A549 (cell line): ENCODE measurements at regions not wholly inside any gene's neighbourhood (a gene's known extent, or its start where the extent isn't known, plus 50 kb on each side); places are given as distances from the start of the nearest gene placed in this dataset.

Experiments
- ATAC-seq, 2 experiments: fragments of 200-7000 bp in 1 of 2; fragments of >200 bp in 1 of 2; cut with Nextera tagmentation in 1 of 2; cut with Tn5 transposase in 1 of 2; 3 replicates each; pipeline versions ENCODE4 v1.8.0 to v1.9.1; 2018 to 2020; ENCODE audit warnings: mild to moderate bottlenecking in 1 of 2, moderate library complexity in 1 of 2
- CTCF ChIA-PET: fragments of 300-600 bp; sonication (Branson Sonifier 250); formaldehyde crosslinking; extraction: SDS; loops from one replicate; lab custom pipeline; 2021; ENCODE audit warnings: antibody characterized with exemption, inconsistent platforms; lab: Yijun Ruan, JAX
- POLR2A ChIA-PET: fragments of 350-600 bp; formaldehyde crosslinking; extraction: SDS; loops from one replicate; lab custom pipeline; 2021; ENCODE audit warnings: antibody characterized with exemption, inconsistent platforms; lab: Yijun Ruan, JAX
- DNase-seq, 2 experiments: peaks; one replicate each; pipeline versions ENCODE4 v3.0.0 to v3.0.0-alpha.2; 2011 to 2016; ENCODE audit warnings: low read depth in 1 of 2, low spot score in 1 of 2
- FAIRE-seq: peaks from 2 replicates; lab custom pipeline; 2011; peaks lifted over from hg19 to GRCh38; lab: Jason Lieb, UNC
- H3K27ac ChIP-seq, 2 experiments: fragments of >200 bp; sonication (Bioruptor Twin); formaldehyde crosslinking; 3 replicates each; pipeline ENCODE4 v1.5.1; 2016 to 2017
- H3K4me1 ChIP-seq: fragments of >200 bp; sonication (Bioruptor Twin); formaldehyde crosslinking; 3 replicates; pipeline ENCODE4 v1.6.1; 2016
- H3K4me2 ChIP-seq: fragments of >200 bp; sonication (Bioruptor Twin); formaldehyde crosslinking; 3 replicates; pipeline ENCODE4 v1.6.1; 2016
- H3K4me3 ChIP-seq: fragments of >200 bp; sonication (Bioruptor Twin); formaldehyde crosslinking; 3 replicates; pipeline ENCODE4 v1.5.1; 2016
- H3K9me3 ChIP-seq: fragments of >200 bp; sonication (Bioruptor Twin); formaldehyde crosslinking; 3 replicates; pipeline ENCODE4 v1.6.1; 2016
- ATOH8 ChIP-seq: fragments of 250-450 bp; sonication (Bioruptor Pico); IDR thresholded peaks from 2 replicates; pipeline ENCODE4 v1.5.0; 2020; ENCODE audit warnings: low read depth, mild to moderate bottlenecking, moderate library complexity
- CBX2 ChIP-seq: fragments of 200-600 bp; sonication (generic); IDR thresholded peaks from 2 replicates; pipeline ENCODE4 v1.6.1; 2016; ENCODE audit warnings: low read depth, mild to moderate bottlenecking, borderline replicate concordance
- CHD4 ChIP-seq: fragments of 200-600 bp; sonication (generic); IDR thresholded peaks from 2 replicates; pipeline ENCODE4 v1.6.1; 2016; ENCODE audit warnings: antibody characterized with exemption, mild to moderate bottlenecking, borderline replicate concordance
- ESRRA ChIP-seq: fragments of 150-350 bp; IDR thresholded peaks from 2 replicates; pipeline ENCODE4 v1.6.1; 2014; ENCODE audit warnings: mild to moderate bottlenecking, low read length, borderline replicate concordance
- FOSB ChIP-seq: fragments of 250-450 bp; sonication (Bioruptor Pico); IDR thresholded peaks from 2 replicates; pipeline ENCODE4 v1.5.0; 2020; ENCODE audit warnings: mild to moderate bottlenecking, moderate library complexity
- HDAC2 ChIP-seq: fragments of 200-600 bp; sonication (generic); IDR thresholded peaks from 2 replicates; pipeline ENCODE4 v1.6.1; 2016
- HOXA7 ChIP-seq: fragments of 250-450 bp; sonication (Bioruptor Pico); IDR thresholded peaks from 2 replicates; pipeline ENCODE4 v1.5.0; 2020; ENCODE audit warnings: mild to moderate bottlenecking, moderate library complexity
- HOXB13 ChIP-seq: fragments of 250-450 bp; sonication (Bioruptor Pico); IDR thresholded peaks from 2 replicates; pipeline ENCODE4 v1.5.0; 2020; ENCODE audit warnings: low read depth, mild to moderate bottlenecking, moderate library complexity
- HOXB5 ChIP-seq: fragments of 250-450 bp; sonication (Bioruptor Pico); IDR thresholded peaks from 2 replicates; pipeline ENCODE4 v1.5.0; 2020; ENCODE audit warnings: mild to moderate bottlenecking, moderate library complexity
- JUN ChIP-seq, 2 experiments: fragments of >200 bp; sonication (Bioruptor Twin); formaldehyde crosslinking; IDR thresholded peaks; 2 replicates in 1 of 2; 3 replicates in 1 of 2; pipeline ENCODE4 v1.6.1; 2016 to 2017
- JUNB ChIP-seq: fragments of >200 bp; sonication (Bioruptor Twin); formaldehyde crosslinking; IDR thresholded peaks from 2 replicates; pipeline ENCODE4 v1.6.1; 2016
- MAZ ChIP-seq: fragments of 150-350 bp; IDR thresholded peaks from 2 replicates; pipeline ENCODE4 v1.6.1; 2014; ENCODE audit warnings: antibody characterized with exemption, low read depth, low read length, borderline replicate concordance
- NFE2L2 ChIP-seq: fragments of 150-350 bp; conservative IDR thresholded peaks from 2 replicates; pipeline ENCODE4 v1.6.1; 2014; ENCODE audit warnings: low read length
- PHF8 ChIP-seq: fragments of 200-600 bp; sonication (generic); IDR thresholded peaks from 2 replicates; pipeline ENCODE4 v1.6.1; 2016; ENCODE audit warnings: low read depth, mild to moderate bottlenecking, antibody characterized with exemption, moderate library complexity, borderline replicate concordance
- POLR2AphosphoS2 ChIP-seq: conservative IDR thresholded peaks from 2 replicates; pipeline ENCODE4 v1.6.1; 2012; ENCODE audit warnings: low read length, improper control_type of control experiment, inconsistent platforms
- REST ChIP-seq: fragments of 200-600 bp; sonication (generic); IDR thresholded peaks from 2 replicates; pipeline ENCODE4 v1.6.1; 2016; ENCODE audit warnings: antibody characterized with exemption, mild to moderate bottlenecking, moderate library complexity
- RNF2 ChIP-seq: fragments of 200-600 bp; sonication (generic); IDR thresholded peaks from 2 replicates; pipeline ENCODE4 v1.6.1; 2016; ENCODE audit warnings: low read depth, mild to moderate bottlenecking, antibody characterized with exemption, moderate library complexity, borderline replicate concordance
- TP53 ChIP-seq: fragments of 250-450 bp; sonication (Bioruptor Pico); IDR thresholded peaks from 2 replicates; pipeline ENCODE4 v1.5.0; 2021; ENCODE audit warnings: mild to moderate bottlenecking, moderate library complexity
- WGBS: methylation state at CpG from one replicate; pipeline ENCODE4 v1.1.6; 2017; ENCODE audit errors: missing lambda C conversion rate; 5-methylcytosine and 5-hydroxymethylcytosine counted together

GRCh38 chr2:66866331-66867062, 431.6 kb downstream of the MEIS1 start:
- no peak overlapping the region for H3K27ac ChIP-seq
- DNase-seq = no peak
- H3K9me3 ChIP-seq = no peaks in the 10 kb centered on the region
- H3K4me3 ChIP-seq = no peak overlapping the region
- no peak for FAIRE-seq
- POLR2A ChIA-PET = no interaction called here
- TF ChIP-seq NFE2L2 (no peak), HOXB5 (CRISPR knock-in tag) (no peak), REST (no peak), FOSB (CRISPR knock-in tag) (no peak), ESRRA (no peak), ATOH8 (CRISPR knock-in tag) (no peak), HOXA7 (CRISPR knock-in tag) (no peak)
- no peak overlapping the region for H3K4me2 ChIP-seq
- ATAC-seq = no peak
- CTCF ChIA-PET = no interaction called here
- 7% methylated on average over 3 of the region's 3 CpGs for WGBS
- no peaks in the 10 kb centered on the region for H3K4me1 ChIP-seq

DNA sequence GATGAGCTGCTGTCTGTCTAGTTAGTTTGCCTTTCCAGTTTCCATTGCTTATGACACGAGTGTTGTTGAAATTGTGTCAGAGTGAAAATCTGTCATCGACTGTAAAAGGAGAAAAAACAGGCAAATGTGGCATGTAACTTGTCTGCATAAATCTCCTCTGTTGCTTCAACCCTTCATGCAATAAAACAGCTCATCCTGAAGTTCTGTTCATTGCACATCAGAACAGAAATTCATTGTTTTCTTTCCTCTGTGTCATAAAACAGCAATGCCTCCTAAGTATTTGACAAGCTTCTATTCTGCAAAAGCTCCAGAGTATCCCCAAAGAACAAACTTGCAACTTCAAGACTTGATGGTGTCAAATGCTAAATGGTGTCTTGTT, 432.1 kb downstream of the MEIS1 start:
- CTCF ChIA-PET = no interaction called here
- TF ChIP-seq PHF8 (no peak), JUN (IDR thresholded peaks at IDR 0.05) (no peak), ESRRA (no peak), POLR2AphosphoS2 (no peak), CHD4 (no peak), HOXB13 (CRISPR knock-in tag) (no peak), RNF2 (no peak), MAZ (no peak), HOXB5 (CRISPR knock-in tag) (no peak), CBX2 (no peak), JUNB (no peak)
- POLR2A ChIA-PET = no interaction called here
- DNase-seq = no peak
- no peak for FAIRE-seq
- Histone ChIP-seq H3K4me3 (no peak overlapping the region), H3K4me1 (no peaks in the 10 kb centered on the region), H3K4me2 (no peak overlapping the region), H3K9me3 (no peaks in the 10 kb centered on the region), H3K27ac (no peak overlapping the region)
- WGBS = 5% methylated on average over 2 of the region's 2 CpGs
- no peak for ATAC-seq

DNA sequence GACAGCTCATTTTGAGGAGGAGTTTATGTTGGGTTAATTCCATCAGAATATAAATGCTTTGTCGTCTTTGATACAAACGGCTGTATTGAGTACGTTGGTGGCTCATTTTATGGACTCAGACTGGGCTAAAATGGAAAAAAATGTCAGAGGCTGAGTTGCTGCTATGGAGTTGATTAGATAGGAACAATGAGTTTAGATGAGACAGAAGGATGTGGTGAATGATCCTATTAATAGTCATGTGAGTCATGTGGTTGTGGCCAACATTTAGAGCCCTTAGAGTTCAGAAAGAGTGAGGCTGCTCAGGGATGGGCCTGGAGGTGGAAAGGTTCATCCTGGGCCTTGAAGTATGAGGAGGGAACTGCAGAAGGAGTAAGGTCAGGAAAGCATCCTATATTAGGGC, 434.2 kb downstream of the MEIS1 start:
- Histone ChIP-seq H3K9me3 (no peaks in the 10 kb centered on the region), H3K27ac (no peak overlapping the region), H3K4me1 (no peaks in the 10 kb centered on the region), H3K4me3 (no peak overlapping the region), H3K4me2 (no peak overlapping the region)
- ATAC-seq = no peak
- no peak for DNase-seq
- 26% methylated on average over 3 of the region's 3 CpGs for WGBS
- FAIRE-seq = no peak
- ChIA-PET CTCF (interaction anchor here (1.6 kb wide), 1 partner anchor 11 kb away, joined by 4 read pairs; no protein-coding TSS in a partner anchor), POLR2A (no interaction called here)
- TF ChIP-seq TP53 (no peak), HDAC2 (no peak), CBX2 (no peak)
